ENCODE measurements at regions not wholly inside any gene's neighbourhood (a gene's known extent, or its start where the extent isn't known, plus 50 kb on each side); places are given as distances from the start of the nearest gene placed in this dataset.

DNA sequence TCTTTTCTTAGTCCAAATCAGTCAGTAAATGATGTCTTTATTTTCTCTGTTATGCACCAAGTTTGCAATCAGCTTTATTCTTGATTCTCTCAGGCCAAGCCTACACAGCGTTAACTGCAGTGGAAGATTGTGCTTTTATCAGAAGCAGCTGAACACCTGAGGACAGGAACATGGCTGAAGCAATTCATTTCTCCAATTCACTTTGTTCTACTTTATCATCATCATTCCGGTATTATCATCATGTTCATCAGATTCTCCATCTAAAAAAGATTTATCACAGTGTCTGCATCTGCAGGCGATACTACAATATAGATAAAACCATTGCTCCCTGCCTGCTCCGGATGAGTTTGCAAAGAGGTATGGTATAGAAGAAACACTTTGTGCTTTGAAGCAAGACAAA, 68.1 kb upstream of the STMND1 start:
- in situ Hi-C loops (cut with MboI; ENCODE audit: low sequenced_read_pairs in 4 of 4), result no loop called here

DNA sequence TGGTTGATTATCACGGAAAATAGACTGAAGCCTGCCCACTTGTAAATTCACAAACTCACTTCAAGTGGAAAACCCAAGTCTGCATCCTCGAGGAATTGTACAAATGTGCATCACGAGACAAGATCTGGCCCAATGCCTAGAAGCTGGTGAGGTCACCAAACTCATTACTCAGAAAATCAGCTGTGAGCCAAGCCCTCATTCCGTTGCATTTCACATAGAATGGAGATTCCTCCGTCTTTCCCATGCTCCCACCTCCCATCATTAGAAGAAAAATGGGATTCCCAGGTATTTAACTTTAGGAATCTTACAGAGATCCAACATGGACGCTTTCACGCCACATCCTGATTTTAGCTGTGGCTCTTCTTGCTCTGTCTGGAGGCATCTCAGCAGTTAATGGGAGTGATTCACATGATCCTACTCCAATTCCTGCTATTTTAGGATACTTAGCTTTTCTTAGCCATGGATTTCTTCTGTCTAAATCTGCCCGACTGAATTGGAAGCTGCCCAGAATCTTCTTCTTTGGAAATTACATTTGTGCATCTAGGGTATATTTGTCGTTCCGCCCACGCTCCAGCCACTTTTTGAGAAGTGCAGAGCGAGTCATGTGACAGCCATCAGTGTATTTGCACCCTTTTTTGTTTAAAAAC, 68.7 kb upstream of the STMND1 start:
- intact Hi-C loops (cut with DNase I; ENCODE audit: low total_unique reads) (no loop called here), in situ Hi-C loops (cut with MboI; ENCODE audit: low sequenced_read_pairs in 4 of 4) (no loop called here)
- no peak overlapping the region for H3K4me3 ChIP-seq
- peaks cover 3 to 11% of the 10 kb centered on the region in 2 donors for H3K4me1 ChIP-seq
- no peaks in the 10 kb centered on the region for H3K36me3 ChIP-seq
- peaks cover 0 to 22% (median 0%) of the 10 kb centered on the region in 3 donors for H3K27me3 ChIP-seq
- H3K27ac ChIP-seq, result no peak overlapping the region
- peak; percentile 36 to 43 for DNase-seq
- ATAC-seq, result peak; percentile 50 to 61
- TF ChIP-seq, protein P1, sequence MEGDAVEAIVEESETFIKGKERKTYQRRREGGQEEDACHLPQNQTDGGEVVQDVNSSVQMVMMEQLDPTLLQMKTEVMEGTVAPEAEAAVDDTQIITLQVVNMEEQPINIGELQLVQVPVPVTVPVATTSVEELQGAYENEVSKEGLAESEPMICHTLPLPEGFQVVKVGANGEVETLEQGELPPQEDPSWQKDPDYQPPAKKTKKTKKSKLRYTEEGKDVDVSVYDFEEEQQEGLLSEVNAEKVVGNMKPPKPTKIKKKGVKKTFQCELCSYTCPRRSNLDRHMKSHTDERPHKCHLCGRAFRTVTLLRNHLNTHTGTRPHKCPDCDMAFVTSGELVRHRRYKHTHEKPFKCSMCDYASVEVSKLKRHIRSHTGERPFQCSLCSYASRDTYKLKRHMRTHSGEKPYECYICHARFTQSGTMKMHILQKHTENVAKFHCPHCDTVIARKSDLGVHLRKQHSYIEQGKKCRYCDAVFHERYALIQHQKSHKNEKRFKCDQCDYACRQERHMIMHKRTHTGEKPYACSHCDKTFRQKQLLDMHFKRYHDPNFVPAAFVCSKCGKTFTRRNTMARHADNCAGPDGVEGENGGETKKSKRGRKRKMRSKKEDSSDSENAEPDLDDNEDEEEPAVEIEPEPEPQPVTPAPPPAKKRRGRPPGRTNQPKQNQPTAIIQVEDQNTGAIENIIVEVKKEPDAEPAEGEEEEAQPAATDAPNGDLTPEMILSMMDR (IDR thresholded peaks at IDR 0.05 in 4 of 5, conservative IDR thresholded peaks at IDR 0.05 in 1 of 5), result no peak
- no peak for TF ChIP-seq POLR2A (IDR thresholded peaks at IDR 0.05)
- H3K9me3 ChIP-seq, result no peaks in the 10 kb centered on the region

More for the DNA sequence above, 68.1 kb upstream of the STMND1 start:
- peaks cover 0 to 22% (median 0%) of the 10 kb centered on the region in 3 donors for H3K27me3 ChIP-seq
- no peak overlapping the region for H3K4me3 ChIP-seq
- intact Hi-C loops (cut with DNase I; ENCODE audit: low total_unique reads), result no loop called here
- no peak for DNase-seq
- TF ChIP-seq, protein P1 (IDR thresholded peaks at IDR 0.05 in 4 of 5, conservative IDR thresholded peaks at IDR 0.05 in 1 of 5), result no peak
- no peak for TF ChIP-seq POLR2A (IDR thresholded peaks at IDR 0.05)
- no peaks in the 10 kb centered on the region for H3K36me3 ChIP-seq
- ATAC-seq, result no peak
- peaks cover 3 to 11% of the 10 kb centered on the region in 2 donors for H3K4me1 ChIP-seq
- no peak overlapping the region for H3K27ac ChIP-seq
- H3K9me3 ChIP-seq, result no peaks in the 10 kb centered on the region

DNA sequence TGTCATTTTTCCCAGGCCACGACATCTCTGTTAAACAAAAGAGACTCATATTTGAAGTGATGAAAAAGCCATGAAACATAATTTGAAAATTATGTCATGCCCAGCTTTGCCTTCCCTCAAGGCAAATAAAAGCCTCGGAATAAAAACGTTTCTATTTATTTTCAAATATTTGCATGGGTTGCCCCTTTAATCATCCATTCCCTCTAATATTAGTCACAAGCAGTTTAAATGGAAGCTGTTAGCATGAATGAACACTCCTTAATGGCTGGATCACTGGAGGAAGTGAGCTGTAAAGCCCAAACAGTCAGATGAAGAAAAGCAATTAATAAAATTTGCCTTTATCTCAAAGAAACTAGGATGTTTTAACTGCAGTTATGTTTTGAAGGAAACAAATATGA, 69.3 kb upstream of the STMND1 start:
- no peak for ATAC-seq
- in situ Hi-C loops (cut with MboI; ENCODE audit: low sequenced_read_pairs in 4 of 4) (no loop called here), intact Hi-C loops (cut with DNase I; ENCODE audit: low total_unique reads) (no loop called here)

DNA sequence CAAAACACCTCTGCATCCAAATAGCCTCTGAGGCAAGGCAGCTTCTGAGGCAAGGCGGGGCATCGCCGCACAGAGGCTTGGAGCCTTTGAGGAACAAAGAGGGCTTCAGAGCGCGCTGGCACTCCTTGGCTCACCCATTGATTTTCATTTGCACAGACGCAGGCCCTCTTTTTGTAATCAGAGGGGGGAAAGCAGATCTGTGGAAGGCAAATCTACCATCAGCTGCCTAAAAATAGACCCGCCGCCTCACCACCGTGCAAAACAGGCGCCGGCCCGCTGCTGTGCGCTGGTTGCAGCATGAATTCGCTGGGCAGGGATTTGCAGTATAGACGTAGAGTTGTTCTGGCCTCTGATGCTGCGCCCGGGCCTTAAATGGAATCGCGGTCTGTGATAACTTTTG, 69.9 kb upstream of the STMND1 start:
- intact Hi-C loops (cut with DNase I; ENCODE audit: low total_unique reads), result no loop called here
- TF ChIP-seq POLR2A (IDR thresholded peaks at IDR 0.05), result no peak
- TF ChIP-seq, protein P1 (IDR thresholded peaks at IDR 0.05 in 4 of 5, conservative IDR thresholded peaks at IDR 0.05 in 1 of 5), result no peak

More for the DNA sequence above, 69.3 kb upstream of the STMND1 start:
- Histone ChIP-seq H3K36me3 (no peaks in the 10 kb centered on the region), H3K4me1 (peaks cover 3 to 11% of the 10 kb centered on the region in 2 donors), H3K9me3 (no peaks in the 10 kb centered on the region), H3K4me3 (no peak overlapping the region), H3K27me3 (peaks cover 0 to 18% (median 0%) of the 10 kb centered on the region in 3 donors), H3K27ac (no peak overlapping the region)
- TF ChIP-seq POLR2A (IDR thresholded peaks at IDR 0.05), result no peak
- TF ChIP-seq, protein P1 (IDR thresholded peaks at IDR 0.05 in 4 of 5, conservative IDR thresholded peaks at IDR 0.05 in 1 of 5), result no peak
- DNase-seq, result no peak

More for the DNA sequence above, 69.9 kb upstream of the STMND1 start:
- H3K4me1 ChIP-seq, result peaks cover 3 to 11% of the 10 kb centered on the region in 2 donors
- ATAC-seq (no peak), DNase-seq (no peak)
- no peak overlapping the region for H3K27ac ChIP-seq
- in situ Hi-C loops (cut with MboI; ENCODE audit: low sequenced_read_pairs in 4 of 4), result no loop called here
- no peak overlapping the region for H3K4me3 ChIP-seq
- no peaks in the 10 kb centered on the region for H3K36me3 ChIP-seq
- peaks cover 0 to 18% (median 0%) of the 10 kb centered on the region in 3 donors for H3K27me3 ChIP-seq
- no peaks in the 10 kb centered on the region for H3K9me3 ChIP-seq
